ENCODE measurements at regions not wholly inside any gene's neighbourhood (a gene's known extent, or its start where the extent isn't known, plus 50 kb on each side); places are given as distances from the start of the nearest gene placed in this dataset.

DNA sequence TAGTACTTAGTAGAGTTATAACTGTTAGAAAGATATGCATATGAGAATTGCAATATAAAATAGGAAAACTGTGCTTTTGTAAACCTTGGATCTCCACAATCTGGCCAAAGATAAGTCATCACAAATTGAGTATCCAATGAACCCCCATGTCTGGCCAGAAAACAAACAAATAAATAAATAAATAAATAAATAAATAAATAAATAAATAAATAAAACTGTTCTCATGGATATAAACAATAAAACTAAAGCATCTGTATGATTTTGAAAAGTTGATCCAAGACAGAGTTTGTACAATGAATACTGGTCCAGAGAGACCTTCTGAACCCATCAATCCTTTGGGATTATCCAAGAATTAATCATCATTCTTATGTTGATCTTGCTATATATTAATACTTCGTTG, 367.6 kb upstream of the CDH9 start:
- Histone ChIP-seq H3K27me3 (ENCODE audit: insufficient read depth, poor library complexity, severe bottlenecking) (no peaks in the 10 kb centered on the region), H3K4me3 (replicated peaks; ENCODE audit: insufficient read depth, low read length) (no peak overlapping the region), H3K27ac (replicated peaks) (no peak overlapping the region)
- TF ChIP-seq REST (IDR thresholded peaks at IDR 0.05; ENCODE audit: insufficient replicate concordance, low read depth) (no peak), GABPA (IDR thresholded peaks at IDR 0.05; ENCODE audit: low read depth) (no peak), SPI1 (IDR thresholded peaks at IDR 0.05; ENCODE audit: borderline replicate concordance, low read depth) (no peak), POLR2AphosphoS5 (IDR thresholded peaks at IDR 0.05; ENCODE audit: low read depth) (no peak)
- TF ChIP-seq, protein P1, sequence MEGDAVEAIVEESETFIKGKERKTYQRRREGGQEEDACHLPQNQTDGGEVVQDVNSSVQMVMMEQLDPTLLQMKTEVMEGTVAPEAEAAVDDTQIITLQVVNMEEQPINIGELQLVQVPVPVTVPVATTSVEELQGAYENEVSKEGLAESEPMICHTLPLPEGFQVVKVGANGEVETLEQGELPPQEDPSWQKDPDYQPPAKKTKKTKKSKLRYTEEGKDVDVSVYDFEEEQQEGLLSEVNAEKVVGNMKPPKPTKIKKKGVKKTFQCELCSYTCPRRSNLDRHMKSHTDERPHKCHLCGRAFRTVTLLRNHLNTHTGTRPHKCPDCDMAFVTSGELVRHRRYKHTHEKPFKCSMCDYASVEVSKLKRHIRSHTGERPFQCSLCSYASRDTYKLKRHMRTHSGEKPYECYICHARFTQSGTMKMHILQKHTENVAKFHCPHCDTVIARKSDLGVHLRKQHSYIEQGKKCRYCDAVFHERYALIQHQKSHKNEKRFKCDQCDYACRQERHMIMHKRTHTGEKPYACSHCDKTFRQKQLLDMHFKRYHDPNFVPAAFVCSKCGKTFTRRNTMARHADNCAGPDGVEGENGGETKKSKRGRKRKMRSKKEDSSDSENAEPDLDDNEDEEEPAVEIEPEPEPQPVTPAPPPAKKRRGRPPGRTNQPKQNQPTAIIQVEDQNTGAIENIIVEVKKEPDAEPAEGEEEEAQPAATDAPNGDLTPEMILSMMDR (IDR thresholded peaks at IDR 0.05; ENCODE audit: insufficient read depth, low read length): no peak
- DNase-seq (ENCODE audit: low read depth in 1 of 2, low spot score in 1 of 2): no peak

DNA sequence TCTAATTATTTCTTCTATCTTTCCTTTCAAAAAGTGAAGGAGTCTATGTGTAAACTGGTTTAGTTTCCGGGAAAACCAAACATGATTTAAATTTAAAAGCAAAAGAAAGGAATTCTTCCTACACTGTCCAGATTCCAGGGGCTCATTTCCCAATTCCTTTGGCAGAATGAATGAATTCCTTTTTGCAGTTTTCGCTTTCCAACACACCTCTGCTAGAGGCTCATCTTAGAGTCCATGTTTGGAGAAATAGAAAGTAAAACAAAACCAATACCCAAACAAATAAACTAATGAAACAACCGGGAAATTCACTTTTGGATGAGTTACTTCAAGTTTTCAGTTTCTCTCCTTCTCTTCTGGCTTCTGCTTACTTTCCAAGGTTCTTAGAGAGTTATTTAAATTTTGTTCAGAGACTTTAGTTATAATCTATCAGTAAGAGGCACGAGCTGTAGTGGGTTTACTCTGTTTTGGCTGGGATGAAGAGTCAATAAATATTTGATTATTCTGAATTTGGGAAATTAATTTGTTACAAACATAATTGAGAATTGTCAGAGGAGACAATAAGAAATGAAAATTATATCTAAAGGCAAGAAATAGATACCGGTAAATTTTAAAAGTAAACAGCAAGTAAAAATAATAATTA, 365.0 kb upstream of the CDH9 start:
- no peak for DNase-seq (ENCODE audit: low read depth in 1 of 2, low spot score in 1 of 2)
- Histone ChIP-seq H3K27me3 (ENCODE audit: insufficient read depth, poor library complexity, severe bottlenecking) (no peaks in the 10 kb centered on the region), H3K4me3 (replicated peaks; ENCODE audit: insufficient read depth, low read length) (no peak overlapping the region), H3K27ac (replicated peaks) (no peak overlapping the region)
- TF ChIP-seq REST (IDR thresholded peaks at IDR 0.05; ENCODE audit: insufficient replicate concordance, low read depth): no peak
- no peak for TF ChIP-seq GABPA (IDR thresholded peaks at IDR 0.05; ENCODE audit: low read depth)
- TF ChIP-seq SPI1 (IDR thresholded peaks at IDR 0.05; ENCODE audit: borderline replicate concordance, low read depth): no peak
- TF ChIP-seq, protein P1 (IDR thresholded peaks at IDR 0.05; ENCODE audit: insufficient read depth, low read length): no peak
- TF ChIP-seq POLR2AphosphoS5 (IDR thresholded peaks at IDR 0.05; ENCODE audit: low read depth): no peak

GRCh38 chr5:27402828-27403227, 364.4 kb upstream of the CDH9 start:
- H3K4me3 ChIP-seq (replicated peaks; ENCODE audit: insufficient read depth, low read length): no peak overlapping the region
- TF ChIP-seq GABPA (IDR thresholded peaks at IDR 0.05; ENCODE audit: low read depth): no peak
- TF ChIP-seq, protein P1 (IDR thresholded peaks at IDR 0.05; ENCODE audit: insufficient read depth, low read length): no peak
- TF ChIP-seq SPI1 (IDR thresholded peaks at IDR 0.05; ENCODE audit: borderline replicate concordance, low read depth): no peak
- no peak for TF ChIP-seq REST (IDR thresholded peaks at IDR 0.05; ENCODE audit: insufficient replicate concordance, low read depth)
- no peak for TF ChIP-seq POLR2AphosphoS5 (IDR thresholded peaks at IDR 0.05; ENCODE audit: low read depth)
- no peaks in the 10 kb centered on the region for H3K27me3 ChIP-seq (ENCODE audit: insufficient read depth, poor library complexity, severe bottlenecking)
- no peak overlapping the region for H3K27ac ChIP-seq (replicated peaks)
- DNase-seq (ENCODE audit: low read depth in 1 of 2, low spot score in 1 of 2): no peak

Data from HL-60 (cell line).